Choroid plexus epithelial cell (primary cell): ENCODE measurements at regions not wholly inside any gene's neighbourhood (a gene's known extent, or its start where the extent isn't known, plus 50 kb on each side); places are given as distances from the start of the nearest gene placed in this dataset.

ENCODE experiments used
- DNase-seq: peaks from one replicate; pipeline ENCODE4 v3.0.0-alpha.2; 2010; ENCODE audit warnings: low read depth
- H3K4me3 ChIP-seq: 2 replicates; pipeline ENCODE4 v1.5.1; 2011; ENCODE audit warnings: low read depth, mild to moderate bottlenecking, control low read depth, low read length, moderate library complexity
- TF ChIP-seq, protein P1 (sequence below): conservative IDR thresholded peaks from 2 replicates; pipeline ENCODE4 v1.5.1; 2011; ENCODE audit warnings: low read depth, mild to moderate bottlenecking, control low read depth, inconsistent platforms, low read length, moderate library complexity

DNA sequence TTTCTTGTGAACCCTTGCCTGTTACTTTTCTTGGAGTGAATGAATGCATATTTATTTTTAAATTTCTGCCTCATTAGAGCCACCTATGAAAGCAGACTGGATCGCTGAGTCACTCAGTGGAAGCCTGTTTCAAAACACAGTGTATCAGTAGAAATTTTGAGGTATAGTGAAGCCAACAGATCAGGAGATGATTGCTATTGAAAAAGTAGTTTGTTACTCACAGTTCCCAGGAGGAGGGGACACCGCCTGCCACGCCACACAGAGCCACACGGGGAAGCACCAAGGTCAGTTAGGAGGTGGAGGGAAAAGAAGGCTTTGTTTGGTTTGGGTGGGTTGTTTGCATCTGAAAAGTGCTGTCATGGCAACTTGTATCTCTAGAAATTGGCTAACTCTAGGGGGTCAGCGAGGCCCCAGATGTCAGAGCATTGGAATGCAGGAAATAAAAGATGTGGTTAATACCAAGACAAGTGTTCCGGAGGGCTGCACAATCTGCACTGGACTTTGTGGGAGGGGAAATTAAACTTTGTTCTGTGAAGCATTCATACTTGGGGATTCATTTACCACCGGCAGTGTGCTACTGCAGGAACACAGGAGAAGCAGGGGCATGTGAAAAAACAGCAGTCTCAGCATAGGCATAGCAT, 106.4 kb upstream of the SDK1 start:
- TF ChIP-seq, protein P1, sequence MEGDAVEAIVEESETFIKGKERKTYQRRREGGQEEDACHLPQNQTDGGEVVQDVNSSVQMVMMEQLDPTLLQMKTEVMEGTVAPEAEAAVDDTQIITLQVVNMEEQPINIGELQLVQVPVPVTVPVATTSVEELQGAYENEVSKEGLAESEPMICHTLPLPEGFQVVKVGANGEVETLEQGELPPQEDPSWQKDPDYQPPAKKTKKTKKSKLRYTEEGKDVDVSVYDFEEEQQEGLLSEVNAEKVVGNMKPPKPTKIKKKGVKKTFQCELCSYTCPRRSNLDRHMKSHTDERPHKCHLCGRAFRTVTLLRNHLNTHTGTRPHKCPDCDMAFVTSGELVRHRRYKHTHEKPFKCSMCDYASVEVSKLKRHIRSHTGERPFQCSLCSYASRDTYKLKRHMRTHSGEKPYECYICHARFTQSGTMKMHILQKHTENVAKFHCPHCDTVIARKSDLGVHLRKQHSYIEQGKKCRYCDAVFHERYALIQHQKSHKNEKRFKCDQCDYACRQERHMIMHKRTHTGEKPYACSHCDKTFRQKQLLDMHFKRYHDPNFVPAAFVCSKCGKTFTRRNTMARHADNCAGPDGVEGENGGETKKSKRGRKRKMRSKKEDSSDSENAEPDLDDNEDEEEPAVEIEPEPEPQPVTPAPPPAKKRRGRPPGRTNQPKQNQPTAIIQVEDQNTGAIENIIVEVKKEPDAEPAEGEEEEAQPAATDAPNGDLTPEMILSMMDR = peak; percentile 44
- DNase-seq = peak; percentile 93
- no peak overlapping the region for H3K4me3 ChIP-seq

DNA sequence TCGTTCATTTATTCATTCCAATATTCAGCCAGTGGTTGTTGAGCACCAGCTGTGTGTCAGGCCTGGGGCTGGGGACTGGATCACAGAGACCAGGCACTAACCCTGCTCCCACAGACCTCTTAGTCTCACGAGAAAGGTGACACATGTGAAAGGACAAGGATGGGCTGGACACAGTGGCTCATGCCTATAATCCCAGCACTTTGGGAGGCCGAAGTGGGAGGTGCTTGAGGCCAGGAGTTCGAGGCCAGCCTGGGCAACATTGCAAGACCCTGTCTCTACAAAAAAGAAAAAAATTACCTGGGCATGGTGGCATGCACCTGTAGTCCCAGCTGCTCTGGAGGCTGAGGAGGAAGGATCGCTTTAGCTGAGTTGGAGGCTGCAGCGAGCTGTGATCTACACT, 105.9 kb upstream of the SDK1 start:
- DNase-seq = no peak
- TF ChIP-seq, protein P1 = no peak
- no peak overlapping the region for H3K4me3 ChIP-seq

DNA sequence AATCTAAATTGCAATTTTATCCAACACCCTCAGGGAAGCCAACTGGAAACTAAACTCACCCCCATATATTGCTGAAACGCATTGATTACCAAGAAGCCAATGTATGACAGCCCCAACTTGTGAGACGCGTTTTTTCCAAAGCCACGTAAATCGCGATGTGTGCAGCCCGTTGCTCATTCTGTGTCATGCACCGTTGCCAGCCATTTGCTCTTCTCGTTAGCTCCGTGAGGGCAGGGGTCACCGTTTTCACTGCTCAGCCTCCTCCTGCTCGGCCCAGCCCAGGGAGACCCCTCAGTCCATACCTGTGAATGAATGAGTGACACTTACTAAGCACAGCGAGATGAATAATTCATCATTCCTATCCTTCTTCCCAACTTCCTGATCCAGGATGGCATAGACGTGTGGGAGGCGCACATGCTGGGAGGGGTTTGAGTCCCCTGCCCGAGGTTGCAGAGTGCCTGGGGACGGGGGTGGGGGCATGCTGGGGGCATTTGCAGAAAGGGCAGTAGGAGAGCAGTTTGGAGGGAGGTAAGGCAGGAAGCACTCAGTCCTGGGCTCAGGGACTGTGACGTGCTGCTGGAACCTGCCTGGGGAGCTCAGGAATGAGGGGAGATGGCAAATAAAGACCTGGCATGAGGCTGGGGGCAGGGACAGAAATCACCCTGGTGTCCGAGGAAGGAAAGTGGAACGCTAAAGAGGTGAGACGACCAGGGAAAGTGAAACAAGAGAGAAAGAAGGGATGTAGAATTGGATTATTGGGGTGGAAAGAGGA, 104.2 kb upstream of the SDK1 start:
- TF ChIP-seq, protein P1 = no peak
- no peak for DNase-seq
- no peak overlapping the region for H3K4me3 ChIP-seq

DNA sequence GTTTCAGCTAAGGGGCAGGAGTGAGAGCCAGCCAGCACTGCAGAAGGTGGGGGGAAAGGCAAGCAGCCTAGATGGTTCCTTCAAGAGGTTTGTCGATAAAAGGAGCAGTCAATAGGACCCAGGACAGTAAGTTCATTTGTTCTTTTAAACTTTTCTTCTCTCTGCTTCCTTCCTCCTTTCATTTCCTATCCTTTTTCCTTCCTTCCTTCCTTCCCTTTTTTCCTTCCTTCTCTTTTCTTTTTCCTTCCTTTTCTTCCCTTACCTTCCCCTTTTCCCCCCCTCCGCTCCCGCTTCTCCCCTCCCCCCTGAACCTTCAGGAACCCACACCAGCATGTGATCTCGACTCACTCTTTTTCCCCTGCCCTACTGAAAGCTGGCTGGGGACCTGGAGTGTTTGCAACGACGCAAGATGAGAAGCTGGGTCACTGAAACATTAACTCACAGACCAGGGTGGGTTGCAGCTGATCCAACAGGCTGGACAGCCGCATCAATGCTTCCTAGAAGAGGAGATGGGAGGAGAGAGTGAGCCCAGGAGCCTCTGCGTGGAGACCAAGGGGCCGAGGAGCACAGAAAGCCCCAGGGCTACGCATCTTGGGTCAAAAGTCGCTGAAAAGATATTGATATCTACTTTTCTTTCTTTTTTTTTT, 103.4 kb upstream of the SDK1 start:
- TF ChIP-seq, protein P1 = no peak
- no peak for DNase-seq
- H3K4me3 ChIP-seq = no peak overlapping the region

DNA sequence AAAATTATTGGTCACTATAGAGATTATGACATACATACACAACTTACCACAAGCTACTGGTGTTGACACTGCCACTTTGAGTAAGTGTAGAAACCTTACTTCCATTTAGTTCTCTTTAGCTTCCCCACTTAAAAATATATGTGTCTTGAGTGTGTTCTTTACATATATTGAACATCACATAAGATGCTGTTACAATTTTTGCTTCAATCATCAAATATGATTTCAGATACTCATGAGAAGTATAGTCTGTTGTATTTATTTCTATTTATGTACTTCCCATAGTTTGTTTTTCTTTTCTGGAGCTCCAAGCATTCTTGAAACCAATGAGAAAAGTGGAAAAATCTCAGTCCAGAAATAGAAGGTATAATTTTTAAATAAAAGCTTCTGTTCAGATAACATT, 102.7 kb upstream of the SDK1 start:
- H3K4me3 ChIP-seq = no peak overlapping the region
- TF ChIP-seq, protein P1 = no peak
- no peak for DNase-seq

DNA sequence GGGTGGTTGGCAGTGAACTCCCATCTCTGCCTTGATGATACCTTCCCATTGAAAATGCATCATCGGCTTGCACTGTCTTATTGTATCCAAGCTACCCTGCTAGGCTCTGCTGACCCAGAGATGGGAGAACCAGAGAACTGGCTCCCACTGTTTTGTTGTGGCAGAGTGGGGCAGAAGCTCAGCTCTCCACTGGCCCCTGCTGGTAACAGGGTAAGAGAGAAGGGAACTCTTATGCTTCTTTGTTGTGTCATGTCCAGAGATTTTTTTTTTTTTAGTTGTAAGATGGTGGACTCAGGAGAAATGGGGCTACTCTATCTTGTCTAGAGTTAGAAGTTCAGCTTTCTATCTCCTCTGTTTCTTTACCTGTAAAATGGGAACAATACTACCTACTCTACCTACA, 100.5 kb upstream of the SDK1 start:
- TF ChIP-seq, protein P1 = peak; percentile 93
- H3K4me3 ChIP-seq = no peak overlapping the region
- peak; percentile 85 for DNase-seq
